ENCODE measurements at regions not wholly inside any gene's neighbourhood (a gene's known extent, or its start where the extent isn't known, plus 50 kb on each side); places are given as distances from the start of the nearest gene placed in this dataset.

DNA sequence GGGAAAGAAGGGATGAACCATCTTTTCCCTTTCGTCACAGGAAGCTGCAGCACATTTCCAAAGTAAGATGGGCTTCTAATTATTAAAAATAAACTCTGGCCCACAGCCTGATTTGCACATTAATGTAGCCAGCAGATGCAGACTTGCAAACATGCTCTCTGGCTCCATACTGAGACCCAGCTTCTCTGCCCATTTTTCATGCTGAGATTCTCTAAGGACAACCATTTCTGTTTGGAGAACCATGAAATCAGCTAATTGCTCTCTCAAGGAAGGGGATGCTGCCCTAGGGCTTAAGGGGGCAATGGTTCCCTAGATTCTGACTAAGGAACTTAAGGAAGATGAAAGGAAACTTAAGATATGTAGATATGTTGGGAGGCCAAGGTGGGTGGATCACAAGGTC is 63.0 kb upstream of the CES5A start:
- DNase-seq: no peak

DNA sequence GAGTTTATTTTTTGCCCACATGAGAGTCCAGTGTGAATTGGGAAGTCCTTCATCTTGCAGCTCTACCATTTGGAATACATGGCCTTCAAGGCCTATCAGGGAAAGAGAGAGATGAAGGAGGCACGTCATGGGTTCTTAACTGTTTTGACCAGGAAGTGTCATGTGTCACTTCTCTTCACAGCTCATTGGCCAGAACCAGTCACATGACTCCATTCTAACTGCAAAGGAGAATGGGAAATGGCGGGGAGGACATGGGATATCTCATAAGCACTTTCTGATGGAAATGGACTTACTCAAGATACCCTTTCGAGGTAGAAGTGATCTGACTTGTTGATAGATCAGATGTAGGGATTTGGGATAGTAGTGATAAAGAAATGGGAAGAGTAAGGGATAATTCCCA is 57.9 kb upstream of the CES5A start:
- DNase-seq: no peak

DNA sequence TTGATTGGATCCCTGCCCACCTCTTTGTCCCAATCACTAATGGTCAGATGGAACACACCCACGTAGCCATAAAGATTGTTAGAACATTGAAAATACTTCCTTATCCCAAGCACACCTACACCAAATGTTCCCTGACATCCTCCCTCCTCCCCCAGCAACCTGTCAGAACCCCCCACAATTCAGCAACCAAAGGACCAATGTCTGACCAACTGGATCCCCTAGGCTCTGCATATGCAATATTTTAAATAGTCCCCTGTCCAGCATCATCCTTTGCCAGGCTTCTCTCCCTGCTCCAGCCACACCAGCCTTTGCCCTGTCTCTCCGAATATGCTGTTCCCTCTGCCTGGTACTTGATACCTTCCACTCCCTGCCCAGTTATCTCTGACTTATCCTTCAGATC is 54.9 kb upstream of the CES5A start:
- DNase-seq: no peak

DNA sequence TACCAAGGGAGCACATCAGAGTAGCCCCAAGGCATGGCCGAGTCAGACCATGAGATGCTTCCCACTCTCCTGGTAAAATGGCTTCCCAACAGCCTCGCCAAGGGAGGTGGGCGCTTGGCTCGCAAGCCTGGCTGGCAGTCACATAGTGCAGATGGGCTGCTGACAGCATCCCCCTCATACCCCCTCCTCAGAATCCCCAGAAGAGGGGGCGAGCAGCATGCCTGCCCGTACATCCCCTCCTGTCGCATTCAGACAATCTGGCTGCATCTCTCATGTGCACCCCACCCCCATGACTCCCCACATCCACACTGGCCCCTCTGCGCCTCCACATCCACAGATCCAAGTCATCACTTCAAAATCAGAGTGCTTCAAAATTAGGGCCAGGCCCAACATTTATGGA is 54.0 kb upstream of the CES5A start:
- no peak for DNase-seq

DNA sequence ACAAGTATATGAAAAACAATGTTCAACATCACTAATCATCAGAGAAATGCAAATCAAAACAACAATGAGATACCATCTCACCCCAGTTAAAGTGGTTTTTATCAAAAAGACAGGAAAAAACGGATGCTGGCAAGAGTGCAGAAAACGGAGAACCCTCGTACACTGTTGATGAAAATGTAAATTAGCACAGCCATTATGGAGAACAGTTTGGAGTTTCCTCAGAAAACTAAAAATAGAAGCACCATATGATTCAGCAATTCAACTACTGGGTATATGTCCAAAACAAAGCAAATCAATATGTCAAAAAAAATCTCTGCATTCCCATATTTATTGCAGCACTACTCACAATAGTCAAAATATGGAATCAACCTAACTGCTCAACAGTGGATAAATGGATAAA is 50.1 kb upstream of the CES5A start:
- DNase-seq: no peak
